Activated T-cell treated with anti-CD3 and anti-CD28 coated beads, Interleukin-2, amount 50 U/mL, for 72 hours (primary cell): ENCODE measurements at regions not wholly inside any gene's neighbourhood (a gene's known extent, or its start where the extent isn't known, plus 50 kb on each side); places are given as distances from the start of the nearest gene placed in this dataset.
"Not testable (repeated sequence)": the region's sequence is repeated elsewhere in the genome, so short reads cannot be mapped to it uniquely, and the experiment has no call there.

Experiments
- ATAC-seq, 2 donors: fragments of 150-1000 bp; cut with Tn5 transposase; replicated peaks in 1 of 2; 2 replicates each; pipeline ENCODE4 v1.10.0; 2021; ENCODE audit warnings: moderate library complexity in 2 of 2, mild to moderate bottlenecking in 1 of 2
- DNase-seq, 2 donors: peaks; one replicate each; pipeline ENCODE4 v3.0.0; 2021 to 2022; ENCODE audit warnings: mixed read lengths in 1 of 2
- H3K27ac Mint-ChIP-seq: one replicate; pipeline ENCODE4 v1.8.0; 2022; ENCODE audit warnings: mild to moderate bottlenecking, moderate library complexity, mixed read lengths
- H3K27me3 Mint-ChIP-seq: one replicate; pipeline ENCODE4 v1.8.0; 2022; ENCODE audit warnings: low read depth, mixed read lengths
- H3K36me3 Mint-ChIP-seq, 2 donors: one replicate each; pipeline ENCODE4 v1.8.0; 2022; ENCODE audit warnings: mixed read lengths in 2 of 2, mild to moderate bottlenecking in 1 of 2; ENCODE audit not compliant: insufficient read depth in 2 of 2
- H3K4me1 Mint-ChIP-seq: one replicate; pipeline ENCODE4 v1.8.0; 2022; ENCODE audit warnings: low read depth, mixed read lengths
- H3K4me3 Mint-ChIP-seq, 2 donors: one replicate each; pipeline ENCODE4 v1.8.0; 2022; ENCODE audit warnings: mild to moderate bottlenecking in 2 of 2, mixed read lengths in 2 of 2, moderate library complexity in 2 of 2
- H3K9me3 Mint-ChIP-seq, 2 donors: one replicate each; pipeline ENCODE4 v1.8.0; 2022; ENCODE audit warnings: mixed read lengths in 2 of 2

DNA sequence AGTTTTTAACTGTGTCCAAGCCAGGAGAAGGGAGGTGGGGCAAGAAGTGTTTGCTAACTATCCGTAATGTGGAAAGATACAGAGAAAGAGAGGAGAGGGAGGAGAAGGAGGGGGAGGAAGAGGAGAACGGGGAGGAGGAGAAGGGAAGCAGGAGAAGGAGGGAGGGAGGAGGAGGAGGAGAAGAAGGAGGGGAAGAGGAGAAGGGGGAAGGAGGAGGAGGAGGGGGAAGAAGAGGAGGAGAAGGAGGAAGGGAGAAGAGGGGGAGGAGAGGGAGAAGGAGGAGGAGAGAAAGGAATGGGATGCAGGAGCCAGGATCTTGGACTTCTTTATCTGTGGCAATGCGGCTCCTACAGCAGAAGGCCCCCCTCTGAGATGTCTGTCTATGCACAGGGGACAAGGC is 510.3 kb upstream of the CCDC196 start:
- Mint-ChIP-seq H3K27ac (no peak overlapping the region), H3K4me1 (no peaks in the 10 kb centered on the region), H3K9me3 (peaks cover 6 to 7% of the 10 kb centered on the region in 2 donors), H3K36me3 (peaks cover 0 to 3% of the 10 kb centered on the region in 2 donors), H3K4me3 (no peak overlapping the region), H3K27me3 (no peaks in the 10 kb centered on the region)
- ATAC-seq (no peak), DNase-seq (no peak)

DNA sequence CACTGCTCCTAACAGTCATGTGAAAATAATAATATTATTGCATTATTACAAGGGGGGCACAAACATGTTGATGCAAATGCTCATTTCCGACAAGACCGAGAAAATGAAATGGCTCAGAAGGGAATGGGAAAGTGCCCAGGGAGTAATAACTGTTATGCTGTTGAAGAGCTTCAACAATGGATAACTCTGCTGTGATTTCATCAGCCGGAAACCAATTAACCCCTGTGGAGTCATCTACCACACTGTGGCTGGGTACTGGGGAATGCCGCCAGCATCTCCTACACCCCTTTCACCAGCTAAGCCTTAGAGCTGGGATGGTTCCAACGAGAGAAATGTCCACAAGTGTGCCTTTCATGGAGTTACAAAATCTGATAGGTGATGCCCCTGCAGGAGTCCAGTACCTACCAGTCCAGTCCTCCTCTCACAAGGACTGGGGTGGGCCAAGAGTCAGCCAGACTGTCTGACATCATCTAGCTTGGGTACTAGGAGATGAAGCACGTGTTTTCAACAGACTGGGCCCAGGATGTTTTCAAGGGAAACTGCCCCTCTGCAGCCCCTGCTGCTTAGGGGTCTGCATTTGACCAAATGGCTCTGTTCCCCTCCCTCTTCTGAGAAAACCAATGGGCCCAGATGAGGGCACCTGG is 509.3 kb upstream of the CCDC196 start:
- H3K9me3 Mint-ChIP-seq, result peaks cover 6 to 7% of the 10 kb centered on the region in 2 donors
- H3K27me3 Mint-ChIP-seq, result no peaks in the 10 kb centered on the region
- H3K36me3 Mint-ChIP-seq, result peaks cover 0 to 3% of the 10 kb centered on the region in 2 donors
- DNase-seq (no peak), ATAC-seq (no peak)
- no peak overlapping the region for H3K4me3 Mint-ChIP-seq
- H3K27ac Mint-ChIP-seq, result no peak overlapping the region
- H3K4me1 Mint-ChIP-seq, result no peaks in the 10 kb centered on the region

DNA sequence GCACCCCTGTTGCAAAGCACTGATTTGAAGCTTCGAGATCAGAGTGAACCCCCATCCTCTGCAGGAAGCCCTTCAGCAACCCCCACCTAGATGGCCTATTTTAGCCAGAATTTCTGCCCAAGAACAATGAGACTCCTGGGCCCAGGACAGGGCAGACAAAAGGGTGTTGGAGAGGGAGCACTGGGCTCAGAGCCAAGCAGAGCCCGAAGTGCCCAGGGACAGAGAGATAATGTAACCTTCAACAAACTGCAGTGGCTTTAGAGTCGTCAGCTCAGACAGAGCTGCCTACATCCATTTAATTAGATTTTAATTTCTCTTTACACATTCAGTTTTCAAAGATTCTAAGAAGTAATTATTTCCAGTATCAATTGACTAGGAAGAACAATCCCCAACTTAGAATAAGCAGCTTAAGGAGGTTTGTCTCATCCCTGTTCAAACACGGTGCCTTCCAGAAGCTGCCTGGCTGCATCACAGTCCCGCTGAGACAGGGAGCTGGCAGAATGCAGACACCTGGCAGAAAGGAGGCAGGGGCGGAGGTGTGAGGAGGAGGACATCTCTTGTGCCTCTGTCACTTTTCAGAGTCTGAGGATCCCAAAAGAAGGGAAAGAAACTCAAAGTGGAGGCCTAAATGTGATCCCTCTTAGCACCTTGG is 504.9 kb upstream of the CCDC196 start:
- H3K4me3 Mint-ChIP-seq, result no peak overlapping the region
- no peak for DNase-seq

DNA sequence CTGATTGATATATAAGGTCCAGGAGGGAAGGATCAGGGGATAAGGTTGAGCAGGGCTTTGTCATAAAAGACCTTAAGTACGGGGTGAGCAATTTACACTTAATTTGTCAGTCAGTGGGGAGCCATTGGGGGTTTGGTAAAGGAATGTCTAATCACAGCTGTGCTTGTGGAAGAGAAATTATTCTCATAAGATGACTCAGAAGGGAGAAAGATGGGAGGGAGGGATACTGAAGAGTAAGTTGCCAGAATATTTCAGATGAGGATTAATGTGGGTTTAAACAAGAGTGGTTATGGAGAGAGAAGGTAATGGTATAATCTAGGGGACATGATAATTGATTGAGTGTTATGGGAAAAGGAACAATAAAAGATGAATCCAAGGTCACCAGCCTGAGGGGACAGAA is 500.1 kb upstream of the CCDC196 start:
- no peak for ATAC-seq
- Mint-ChIP-seq H3K36me3 (no peaks in the 10 kb centered on the region), H3K9me3 (no peaks in the 10 kb centered on the region), H3K27ac (no peak overlapping the region), H3K27me3 (no peaks in the 10 kb centered on the region), H3K4me1 (peaks cover 10% of the 10 kb centered on the region), H3K4me3 (no peak overlapping the region)
- DNase-seq, result no peak

More for the DNA sequence above, 504.9 kb upstream of the CCDC196 start:
- Mint-ChIP-seq H3K4me1 (peaks cover 5% of the 10 kb centered on the region), H3K27ac (no peak overlapping the region), H3K9me3 (peaks cover 6 to 7% of the 10 kb centered on the region in 2 donors), H3K27me3 (no peaks in the 10 kb centered on the region), H3K36me3 (peaks cover 0 to 3% of the 10 kb centered on the region in 2 donors)
- no peak for ATAC-seq

DNA sequence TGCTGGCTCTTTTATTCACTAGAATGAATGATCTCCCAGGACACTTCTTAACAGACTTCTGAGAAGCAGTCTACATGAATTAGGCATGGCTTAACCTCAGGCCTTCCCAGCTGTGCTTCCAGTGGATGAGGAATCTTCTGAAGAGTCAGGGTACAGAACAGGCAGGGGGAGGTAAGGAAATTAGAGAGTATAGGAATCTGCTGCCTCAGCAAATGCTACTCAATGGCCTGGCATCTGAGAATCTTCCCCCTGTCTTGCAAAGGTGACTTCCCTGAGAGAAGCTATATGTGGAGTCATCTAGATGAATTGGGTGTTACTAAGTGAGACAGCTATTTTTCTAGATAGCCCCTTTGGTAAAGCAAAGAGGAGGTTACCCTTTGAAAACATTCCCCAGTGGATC is 496.2 kb upstream of the CCDC196 start:
- Mint-ChIP-seq H3K27me3 (no peaks in the 10 kb centered on the region), H3K36me3 (peaks cover 0 to 2% of the 10 kb centered on the region in 2 donors), H3K27ac (no peak overlapping the region), H3K4me3 (no peak overlapping the region), H3K9me3 (peaks cover 2 to 8% of the 10 kb centered on the region in 2 donors), H3K4me1 (peaks cover 34% of the 10 kb centered on the region)
- ATAC-seq (no peak), DNase-seq (no peak)

DNA sequence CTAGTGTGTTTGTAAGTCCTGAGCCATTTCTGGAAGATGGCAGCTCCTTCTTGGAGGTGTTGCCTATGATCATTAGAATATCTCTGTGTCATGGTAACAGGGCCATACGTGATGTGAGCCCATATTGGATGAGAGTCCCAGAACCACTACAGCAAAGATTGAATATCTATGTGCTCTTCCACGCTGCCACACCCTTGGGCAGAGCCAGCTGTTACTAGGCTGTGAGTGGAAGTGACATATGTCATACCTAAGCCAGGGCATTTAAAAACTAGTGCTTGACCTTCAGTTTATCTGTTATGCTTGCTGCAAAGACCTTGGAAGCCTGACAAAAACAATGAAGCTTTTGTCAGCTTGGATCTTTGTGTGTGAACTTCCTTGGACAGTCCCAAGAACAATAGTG is 495.1 kb upstream of the CCDC196 start:
- Mint-ChIP-seq H3K4me3 (no peak overlapping the region), H3K4me1 (peaks cover 31% of the 10 kb centered on the region), H3K27ac (no peak overlapping the region), H3K27me3 (no peaks in the 10 kb centered on the region), H3K9me3 (peaks cover 2 to 8% of the 10 kb centered on the region in 2 donors), H3K36me3 (peaks cover 0 to 2% of the 10 kb centered on the region in 2 donors)
- DNase-seq (no peak), ATAC-seq (no peak)

DNA sequence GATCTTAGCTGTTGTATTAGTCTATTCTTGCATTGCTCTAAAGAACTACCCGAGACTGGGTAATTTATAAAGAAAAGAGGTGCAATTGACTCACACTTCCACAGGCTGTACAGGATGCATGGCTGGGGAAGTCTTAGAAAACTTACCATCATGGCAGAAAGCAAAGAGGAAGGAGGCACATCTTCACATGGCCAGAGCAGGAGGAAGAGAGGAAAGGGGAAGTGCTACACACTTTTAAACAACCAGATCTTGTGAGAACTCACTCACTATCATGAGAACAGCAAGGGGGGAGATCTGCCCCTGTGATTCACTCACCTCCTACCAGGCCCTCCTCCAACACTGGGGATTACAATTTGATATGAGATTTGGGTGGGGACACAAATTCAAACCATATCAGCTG is 494.2 kb upstream of the CCDC196 start:
- not testable (repeated sequence) for H3K36me3 Mint-ChIP-seq, H3K27me3 Mint-ChIP-seq, DNase-seq, H3K4me3 Mint-ChIP-seq, H3K9me3 Mint-ChIP-seq, ATAC-seq
- Mint-ChIP-seq H3K27ac (peak overlapping the region; percentile 10), H3K4me1 (peaks cover 24% of the 10 kb centered on the region)

DNA sequence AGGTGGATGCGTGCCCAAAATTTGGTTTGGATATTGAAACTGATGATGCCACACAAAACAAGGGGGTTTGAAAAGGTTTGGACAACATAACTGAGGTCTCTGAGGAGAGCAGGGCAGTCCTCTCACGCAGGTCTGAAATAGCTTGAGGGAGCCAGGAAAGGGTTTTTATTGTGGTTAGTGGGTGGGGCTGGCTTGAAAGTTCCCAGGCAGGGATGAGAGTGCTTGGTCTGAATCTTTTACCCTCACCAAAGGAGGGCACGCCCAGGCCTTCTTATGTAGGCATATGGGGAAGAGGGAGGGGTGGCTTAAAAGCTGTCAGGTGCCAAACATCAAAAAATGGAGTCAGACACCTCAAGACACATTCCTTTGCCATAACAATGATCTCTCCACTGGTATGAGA is 493.1 kb upstream of the CCDC196 start:
- DNase-seq (no peak), ATAC-seq (no peak)
- Mint-ChIP-seq H3K36me3 (peaks cover 0 to 2% of the 10 kb centered on the region in 2 donors), H3K27ac (no peak overlapping the region), H3K9me3 (peaks cover 2 to 8% of the 10 kb centered on the region in 2 donors), H3K4me1 (peaks cover 24% of the 10 kb centered on the region), H3K27me3 (no peaks in the 10 kb centered on the region), H3K4me3 (no peak overlapping the region)

DNA sequence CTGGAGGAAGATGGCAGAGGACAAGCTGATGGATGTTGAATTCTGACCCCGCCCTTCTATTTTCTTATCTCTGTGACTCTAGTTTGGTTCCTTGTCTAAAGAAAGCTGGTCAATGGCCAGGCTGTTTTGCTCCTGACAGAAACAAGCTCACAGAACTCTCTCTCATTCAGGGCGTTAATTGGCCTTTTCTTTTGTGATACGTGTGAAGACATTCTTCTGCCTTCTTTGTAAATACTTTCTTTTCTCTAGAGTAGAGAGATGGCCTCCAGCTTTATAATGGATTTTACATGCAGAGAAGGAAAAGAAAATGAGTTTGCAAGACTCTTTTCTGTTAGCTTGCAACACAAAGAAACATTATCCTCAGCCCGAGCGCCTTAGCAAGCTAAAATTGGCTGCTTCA is 492.2 kb upstream of the CCDC196 start:
- Mint-ChIP-seq H3K27ac (no peak overlapping the region), H3K4me3 (no peak overlapping the region), H3K9me3 (peaks cover 2 to 8% of the 10 kb centered on the region in 2 donors), H3K4me1 (peaks cover 24% of the 10 kb centered on the region), H3K36me3 (peaks cover 0 to 2% of the 10 kb centered on the region in 2 donors), H3K27me3 (no peaks in the 10 kb centered on the region)
- ATAC-seq, result no peak
- DNase-seq, result no peak

DNA sequence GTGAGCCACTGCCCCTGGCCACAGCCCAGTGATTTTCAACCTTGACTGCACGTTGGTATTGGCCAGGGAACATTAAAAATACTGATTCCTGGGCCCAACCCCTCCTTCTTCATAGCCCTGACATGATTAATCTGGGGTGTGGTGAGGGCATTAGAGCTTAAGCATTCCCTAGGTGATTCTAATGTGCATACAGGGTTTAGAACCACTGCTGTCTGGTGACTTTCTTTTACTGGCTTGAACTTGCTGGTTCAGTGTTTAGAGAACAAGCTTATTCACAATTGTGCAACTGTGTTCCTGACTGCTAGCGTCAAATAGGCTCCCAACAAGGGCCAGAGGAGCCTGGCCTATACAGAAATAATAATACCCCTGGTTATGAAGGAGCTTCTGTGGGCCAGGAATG is 488.8 kb upstream of the CCDC196 start:
- DNase-seq (no peak), ATAC-seq (no peak)
- H3K27ac Mint-ChIP-seq, result no peak overlapping the region
- H3K4me3 Mint-ChIP-seq, result no peak overlapping the region
- H3K27me3 Mint-ChIP-seq, result no peaks in the 10 kb centered on the region
- H3K36me3 Mint-ChIP-seq, result peaks cover 6 to 8% of the 10 kb centered on the region in 2 donors
- H3K4me1 Mint-ChIP-seq, result peaks cover 14% of the 10 kb centered on the region
- H3K9me3 Mint-ChIP-seq, result peaks cover 11 to 15% of the 10 kb centered on the region in 2 donors

DNA sequence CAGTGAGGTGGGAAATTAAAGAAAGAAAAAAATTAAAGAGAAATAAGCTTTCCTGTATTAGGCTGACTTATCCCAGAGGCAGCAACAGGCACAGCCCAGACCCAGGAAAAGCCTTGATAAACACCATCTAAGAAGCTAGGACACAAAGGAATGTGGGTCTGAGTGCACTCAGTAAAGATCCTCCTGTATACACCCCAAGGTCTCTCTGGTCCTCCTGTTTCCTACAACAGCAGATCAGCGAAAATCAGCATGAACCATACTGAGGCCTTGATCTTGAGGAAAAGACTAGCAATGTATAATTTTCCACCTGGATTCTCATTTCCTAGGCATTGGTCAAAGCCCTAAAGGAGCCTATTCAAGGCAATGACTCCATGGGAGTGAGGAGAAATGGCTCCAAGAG is 486.3 kb upstream of the CCDC196 start:
- H3K9me3 Mint-ChIP-seq, result peaks cover 10 to 20% of the 10 kb centered on the region in 2 donors
- H3K27me3 Mint-ChIP-seq, result no peaks in the 10 kb centered on the region
- no peak overlapping the region for H3K27ac Mint-ChIP-seq
- no peaks in the 10 kb centered on the region for H3K4me1 Mint-ChIP-seq
- H3K36me3 Mint-ChIP-seq, result peaks cover 6 to 11% of the 10 kb centered on the region in 2 donors
- DNase-seq, result no peak
- ATAC-seq, result no peak
- no peak overlapping the region for H3K4me3 Mint-ChIP-seq

DNA sequence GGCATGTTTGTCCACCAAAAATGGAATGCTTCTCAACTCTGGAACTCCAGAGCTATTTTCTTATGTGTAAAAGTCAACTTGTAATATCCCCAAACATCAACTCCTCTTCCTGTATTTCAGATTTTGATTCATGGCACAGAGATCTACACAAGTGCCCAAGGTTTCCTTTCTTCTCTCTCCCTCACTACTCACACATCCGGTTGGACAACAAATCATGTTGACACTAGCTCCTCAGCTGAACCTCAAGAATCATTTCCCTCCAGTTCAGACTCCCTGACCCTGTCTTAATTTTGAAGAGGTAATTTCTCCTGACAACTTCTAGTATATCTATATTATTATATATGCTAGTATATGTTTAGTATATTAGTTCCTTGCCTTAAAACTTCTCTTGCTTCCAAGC is 485.4 kb upstream of the CCDC196 start:
- DNase-seq (no peak), ATAC-seq (no peak)
- Mint-ChIP-seq H3K4me3 (no peak overlapping the region), H3K27ac (no peak overlapping the region), H3K9me3 (peaks cover 10 to 20% of the 10 kb centered on the region in 2 donors), H3K36me3 (peaks cover 6 to 11% of the 10 kb centered on the region in 2 donors), H3K4me1 (no peaks in the 10 kb centered on the region), H3K27me3 (no peaks in the 10 kb centered on the region)

DNA sequence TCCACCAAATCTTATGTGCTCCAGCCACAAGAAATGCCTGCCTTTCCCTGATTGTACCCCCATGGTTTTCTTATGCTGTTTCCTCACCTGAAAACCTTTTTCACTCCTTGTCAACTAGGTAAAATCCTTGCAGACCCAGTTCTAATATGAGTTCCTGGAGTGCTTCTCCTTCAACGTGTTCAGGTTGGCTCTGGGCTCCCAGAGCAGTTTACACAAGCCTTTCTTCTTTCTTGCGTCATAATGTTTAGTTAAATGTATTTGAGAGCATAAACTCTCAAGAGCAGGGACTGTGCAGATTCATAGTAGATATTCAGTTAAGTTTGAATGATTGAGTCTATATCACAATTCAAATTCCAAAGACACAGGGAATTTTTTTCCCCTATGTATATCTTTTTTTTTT is 484.8 kb upstream of the CCDC196 start:
- Mint-ChIP-seq H3K36me3 (peaks cover 6 to 11% of the 10 kb centered on the region in 2 donors), H3K9me3 (peaks cover 10 to 20% of the 10 kb centered on the region in 2 donors), H3K27ac (no peak overlapping the region), H3K4me1 (no peaks in the 10 kb centered on the region), H3K27me3 (no peaks in the 10 kb centered on the region), H3K4me3 (no peak overlapping the region)
- no peak for ATAC-seq
- DNase-seq, result no peak
